ENCODE measurements at regions not wholly inside any gene's neighbourhood (a gene's known extent, or its start where the extent isn't known, plus 50 kb on each side); places are given as distances from the start of the nearest gene placed in this dataset.

- Histone ChIP-seq H4K91ac (ENCODE audit: insufficient read length, low read depth, low read length) (no peak overlapping the region), H4K8ac (replicated peaks; ENCODE audit: insufficient read length, low read depth, low read length) (no peak overlapping the region), H4K20me1 (ENCODE audit: control insufficient read depth, insufficient read depth, insufficient read length) (no peaks in the 10 kb centered on the region), H3K23ac (ENCODE audit: insufficient read length, low read depth, low read length) (no peak overlapping the region), H4K5ac (ENCODE audit: insufficient read length, low read depth, low read length) (no peak overlapping the region), H3K14ac (ENCODE audit: insufficient read depth, low read length) (no peak overlapping the region), H3K79me1 (ENCODE audit: insufficient read depth, low read depth, low read length, poor library complexity, severe bottlenecking) (no peaks in the 10 kb centered on the region), H3K4ac (ENCODE audit: low read depth, low read length) (no peak overlapping the region), H3K23me2 (ENCODE audit: insufficient read length, low read depth, low read length, poor library complexity, severe bottlenecking) (no peaks in the 10 kb centered on the region), H3K9ac (ENCODE audit: extremely low read depth, insufficient read length, low read length) (no peak overlapping the region), H3K18ac (ENCODE audit: insufficient read length, low read depth, low read length) (no peak overlapping the region), H2AK5ac (ENCODE audit: insufficient read length, low read length) (no peak overlapping the region), H3K27me3 (ENCODE audit: insufficient read depth, low read length) (no peaks in the 10 kb centered on the region), H2BK5ac (ENCODE audit: insufficient read length, low read length) (no peak overlapping the region), H2BK12ac (ENCODE audit: insufficient read length, low read depth, low read length) (no peak overlapping the region), H3K79me2 (ENCODE audit: insufficient read depth, low read length) (no peaks in the 10 kb centered on the region), H3K4me2 (ENCODE audit: insufficient read depth, insufficient read length, low read length) (no peak overlapping the region), H3K4me1 (ENCODE audit: insufficient read depth, low read length) (no peaks in the 10 kb centered on the region), H2BK15ac (ENCODE audit: low read depth, low read length) (no peak overlapping the region), H3K56ac (ENCODE audit: insufficient read length, low read depth, low read length) (no peak overlapping the region), H3K27ac (ENCODE audit: insufficient read length, low read depth, low read length) (no peak overlapping the region), H3T11ph (ENCODE audit: low read length) (no peak overlapping the region), H2AFZ (ENCODE audit: low read length) (no peak overlapping the region), H2BK20ac (ENCODE audit: low read depth, low read length, poor library complexity, severe bottlenecking) (no peak overlapping the region), H3K9me3 (ENCODE audit: control insufficient read depth, low read depth, low read length) (no peaks in the 10 kb centered on the region), H2BK120ac (ENCODE audit: low read depth, low read length, poor library complexity, severe bottlenecking) (no peak overlapping the region)
- no peak for DNase-seq
- Mint-ChIP-seq H3K9me3 (no peaks in the 10 kb centered on the region; a peak in 1 of 5 replicates), H3K27ac (no peak overlapping the region; a peak in 1 of 7 replicates), H3K27me3 (ENCODE audit: low read depth) (peaks cover 2% of the 10 kb centered on the region; the same call in 1 of the 2 replicates), H3K36me3 (ENCODE audit: insufficient read depth in 1 of 3, low read depth in 3 of 3) (no peaks in the 10 kb centered on the region), H3K4me3 (no peak overlapping the region), H3K4me1 (no peaks in the 10 kb centered on the region; a peak in 1 of 4 replicates)
- TF ChIP-seq CTCF (conservative IDR thresholded peaks at IDR 0.05): no peak
- no CpG with 5 or more reads among the region's 5 CpGs for WGBS (ENCODE audit: extremely low coverage, insufficient read length, low lambda C conversion rate)
Measured at GRCh38 chr9:107612136-107612535, 122.6 kb upstream of the KLF4 start.
